Heart left ventricle (tissue), 16 donors: ENCODE measurements at regions not wholly inside any gene's neighbourhood (a gene's known extent, or its start where the extent isn't known, plus 50 kb on each side); places are given as distances from the start of the nearest gene placed in this dataset.

ENCODE experiments used
- ATAC-seq, 4 donors: fragments of 200-7000 bp; cut with Tn5 transposase; one replicate each; pipeline ENCODE4 v1.9.1; 2020 to 2022; ENCODE audit warnings: moderate library complexity in 4 of 4, mild to moderate bottlenecking in 3 of 4, moderate number of reproducible peaks in 1 of 4
- DNase-seq, 5 donors: peaks; one replicate each; pipeline ENCODE4 v3.0.0-alpha.2; 2020
- H3K27ac ChIP-seq, 12 donors: fragments of 200-600 bp; sonication (generic) in 4 of 12; one replicate each; pipeline versions ENCODE4 v1.5.0 to v1.8.0; 2016 to 2022; ENCODE audit warnings: mild to moderate bottlenecking in 2 of 12
- H3K27me3 ChIP-seq, 9 donors: fragments of 200-600 bp; sonication (generic) in 2 of 9; one replicate each; pipeline versions ENCODE4 v1.5.1 to v1.8.0; 2016 to 2022; ENCODE audit warnings: mild to moderate bottlenecking in 3 of 9
- H3K36me3 ChIP-seq, 9 donors: fragments of 200-600 bp; sonication (generic) in 2 of 9; one replicate each; pipeline versions ENCODE4 v1.5.0 to v1.8.0; 2018 to 2022; ENCODE audit warnings: mild to moderate bottlenecking in 2 of 9
- H3K4me1 ChIP-seq, 12 donors: fragments of 200-600 bp; sonication (generic) in 4 of 12; one replicate each; pipeline versions ENCODE4 v1.5.0 to v1.8.0; 2016 to 2022; ENCODE audit warnings: mild to moderate bottlenecking in 3 of 12
- H3K4me3 ChIP-seq, 12 donors: fragments of 200-600 bp; sonication (generic) in 4 of 12; one replicate each; pipeline versions ENCODE4 v1.5.0 to v1.8.0; 2017 to 2022; ENCODE audit warnings: mild to moderate bottlenecking in 9 of 12, moderate library complexity in 4 of 12
- H3K9me3 ChIP-seq, 12 donors: fragments of 200-600 bp; sonication (generic) in 4 of 12; one replicate each; pipeline versions ENCODE4 v1.5.0 to v1.8.0; 2016 to 2022; ENCODE audit warnings: mild to moderate bottlenecking in 1 of 12
- POLR2A ChIP-seq, 2 donors: fragments of 450-650 bp; IDR thresholded peaks; one replicate each; pipeline ENCODE4 v1.6.1; 2017; ENCODE audit warnings: antibody characterized with exemption in 2 of 2, mild to moderate bottlenecking in 2 of 2, moderate library complexity in 2 of 2
- WGBS, 4 donors: extraction: QIAGEN DNeasy Blood & Tissue Kit in 2 of 4; methylation state at CpG; one replicate each; pipeline versions ENCODE4 v1.1.5 to v1.1.7; 2013 to 2018; 5-methylcytosine and 5-hydroxymethylcytosine counted together
- intact Hi-C, 10 donors: fragments of 100-400 bp; cut with DNase I; formaldehyde crosslinking; loops; one replicate each; pipeline versions ENCODE4 v1.11.1 to v1.14.2; 2022
- TF ChIP-seq, protein P1 (sequence below), 12 donors: fragments of 200-600 bp; sonication (generic) in 4 of 12; IDR thresholded peaks; one replicate each; pipeline versions ENCODE4 v1.5.0 to v1.8.0; 2018 to 2022; ENCODE audit warnings: antibody characterized with exemption in 12 of 12, mild to moderate bottlenecking in 5 of 12
- donor health status: ischemic (EF 13 %, LVEDD 7.1; RV severe dilation, severe dysfunction).
- donor health status: healthy with polysubstance abuse.
- donor health status: DM: no; HTN: yes; CAD: no.
- donor health status: DM: no; HTN: no; CAD: no.
- donor health status: ischemic (EF 25% LVEDD 6.9; RV normal size, moderate dysfunction).
- donor health status: ischemic (EF 25% LVEDD 5.7; RV mildly dilated, moderate dysfunction).
- donor health status: healthy.
- donor health status: DM: yes; HTN: yes; CAD: no.
- donor health status: ischemic (EF 35%, LVEDD 5.7; RV mildly dilated, moderate dysfunction).
- donor health status: nonischemic (EF 11% LVEDD 7.7; RV severe dilation, severe dysfunction).
- donor health status: DM: yes; HTN: yes; CAD: no.
- donor health status: PGD.
- donor health status: ischemic (EF 29% LVEDD 5.4; RV normal size, mild dysfunction).
- donor health status: nonischemic (EF 23%, LVEDD 6.1; RV moderate dilation, normal function).

DNA sequence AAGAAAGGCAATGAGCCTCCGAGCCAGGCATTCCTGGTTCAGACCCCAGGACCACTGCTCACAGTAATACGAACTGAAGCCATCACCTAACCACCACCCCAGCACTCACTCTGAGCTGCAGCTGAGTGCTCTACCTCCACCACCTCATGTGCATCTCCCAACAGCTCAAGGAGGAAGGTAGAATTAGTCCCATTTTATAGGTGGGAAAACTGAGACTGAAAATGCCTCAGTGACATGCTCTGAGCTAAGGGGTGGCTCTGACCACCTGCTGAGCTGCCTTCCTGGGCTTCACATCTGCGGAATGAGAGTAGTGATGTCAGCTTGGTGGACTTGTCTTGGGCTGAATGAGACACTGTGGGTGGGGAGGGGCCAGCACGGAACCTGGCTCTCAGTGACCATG lies 159.7 kb upstream of the UNC5B start:
- intact Hi-C loops: no loop called here
- DNase-seq (no peak), ATAC-seq (no peak)
- no peaks in the 10 kb centered on the region for H3K36me3 ChIP-seq
- peaks cover 0 to 6% (median 0%) of the 10 kb centered on the region in 12 donors for H3K4me1 ChIP-seq
- WGBS, 4 donors: 85 to 93% (median 91%) methylated on average over 3 to 4 of the region's 4 CpGs
- H3K4me3 ChIP-seq: no peak overlapping the region
- TF ChIP-seq, protein P1, sequence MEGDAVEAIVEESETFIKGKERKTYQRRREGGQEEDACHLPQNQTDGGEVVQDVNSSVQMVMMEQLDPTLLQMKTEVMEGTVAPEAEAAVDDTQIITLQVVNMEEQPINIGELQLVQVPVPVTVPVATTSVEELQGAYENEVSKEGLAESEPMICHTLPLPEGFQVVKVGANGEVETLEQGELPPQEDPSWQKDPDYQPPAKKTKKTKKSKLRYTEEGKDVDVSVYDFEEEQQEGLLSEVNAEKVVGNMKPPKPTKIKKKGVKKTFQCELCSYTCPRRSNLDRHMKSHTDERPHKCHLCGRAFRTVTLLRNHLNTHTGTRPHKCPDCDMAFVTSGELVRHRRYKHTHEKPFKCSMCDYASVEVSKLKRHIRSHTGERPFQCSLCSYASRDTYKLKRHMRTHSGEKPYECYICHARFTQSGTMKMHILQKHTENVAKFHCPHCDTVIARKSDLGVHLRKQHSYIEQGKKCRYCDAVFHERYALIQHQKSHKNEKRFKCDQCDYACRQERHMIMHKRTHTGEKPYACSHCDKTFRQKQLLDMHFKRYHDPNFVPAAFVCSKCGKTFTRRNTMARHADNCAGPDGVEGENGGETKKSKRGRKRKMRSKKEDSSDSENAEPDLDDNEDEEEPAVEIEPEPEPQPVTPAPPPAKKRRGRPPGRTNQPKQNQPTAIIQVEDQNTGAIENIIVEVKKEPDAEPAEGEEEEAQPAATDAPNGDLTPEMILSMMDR (IDR thresholded peaks at IDR 0.05): no peak
- no peak for TF ChIP-seq POLR2A (IDR thresholded peaks at IDR 0.05)
- peaks cover 0 to 4% (median 0%) of the 10 kb centered on the region in 12 donors for H3K9me3 ChIP-seq
- H3K27ac ChIP-seq: no peak overlapping the region
- H3K27me3 ChIP-seq: no peaks in the 10 kb centered on the region

DNA sequence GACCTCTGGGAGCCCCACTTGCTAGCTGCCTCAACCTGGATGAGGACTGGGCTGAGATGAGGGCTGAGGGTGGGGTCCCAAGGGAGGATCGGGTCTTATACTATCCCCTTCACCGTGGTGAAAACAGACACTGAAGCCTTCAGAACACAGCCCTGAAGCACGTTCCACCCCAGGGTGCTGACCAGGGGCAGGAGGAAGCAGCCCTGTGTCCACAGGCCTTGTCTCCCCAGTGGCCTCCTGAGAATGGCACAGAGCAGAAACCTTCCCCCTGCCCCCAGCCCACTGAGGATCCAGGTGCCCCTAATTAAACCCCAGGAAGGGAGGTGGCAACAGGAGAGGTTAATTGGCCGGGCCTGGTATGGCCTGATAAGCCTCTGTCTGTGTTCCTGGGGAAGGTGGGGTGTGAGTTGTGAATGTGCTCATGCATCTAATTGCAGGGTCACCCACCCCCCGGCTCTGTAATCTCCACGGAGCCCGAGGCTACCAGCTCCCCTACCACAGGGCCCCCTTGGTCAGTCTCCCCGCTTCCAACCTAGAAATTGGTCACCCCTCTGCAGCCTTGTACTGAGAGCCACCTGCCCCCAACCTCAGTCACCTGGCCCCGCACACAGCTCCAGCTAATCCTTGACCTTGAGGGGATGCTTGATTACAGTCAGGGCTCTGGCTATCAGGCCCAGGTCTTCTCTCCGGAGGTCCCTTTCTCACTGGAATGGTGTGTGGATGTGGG lies 159.0 kb upstream of the UNC5B start:
- Histone ChIP-seq H3K4me1 (peaks cover 0 to 6% (median 0%) of the 10 kb centered on the region in 12 donors), H3K27me3 (no peaks in the 10 kb centered on the region), H3K4me3 (no peak overlapping the region), H3K27ac (no peak overlapping the region), H3K9me3 (peaks cover 0 to 4% (median 0%) of the 10 kb centered on the region in 12 donors), H3K36me3 (no peaks in the 10 kb centered on the region)
- peak in 2 of 5 donors; percentile 1 to 6 for DNase-seq
- intact Hi-C loops: no loop called here
- TF ChIP-seq, protein P1 (IDR thresholded peaks at IDR 0.05): no peak
- no peak for TF ChIP-seq POLR2A (IDR thresholded peaks at IDR 0.05)
- ATAC-seq: no peak
- 69 to 78% (median 70%) methylated on average over 9 to 10 of the region's 10 CpGs for WGBS, 4 donors

DNA sequence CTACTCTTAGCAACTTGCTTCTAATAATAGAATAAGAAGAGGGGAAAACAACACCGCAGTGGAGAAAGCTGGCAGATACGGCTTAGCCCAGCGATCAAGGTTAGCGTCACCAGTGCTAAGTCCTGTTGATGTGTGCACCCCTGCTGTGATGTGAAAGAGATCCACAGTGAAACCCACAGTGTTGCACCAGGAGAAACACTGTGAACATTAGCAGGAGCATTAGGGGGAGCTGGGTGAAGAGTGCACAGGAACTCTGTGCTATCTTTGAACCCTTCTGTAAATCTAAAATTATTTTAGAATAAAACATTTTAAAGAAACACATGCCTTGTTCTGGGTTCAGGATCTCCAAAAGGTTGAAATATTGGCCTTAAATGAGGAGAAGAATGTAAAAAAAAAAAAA lies 154.1 kb upstream of the UNC5B start:
- Histone ChIP-seq H3K4me3 (no peak overlapping the region), H3K27ac (no peak overlapping the region), H3K4me1 (peaks cover 0 to 16% (median 0%) of the 10 kb centered on the region in 12 donors), H3K36me3 (no peaks in the 10 kb centered on the region), H3K27me3 (no peaks in the 10 kb centered on the region), H3K9me3 (peaks cover 0 to 4% (median 0%) of the 10 kb centered on the region in 12 donors)
- TF ChIP-seq POLR2A (IDR thresholded peaks at IDR 0.05): no peak
- TF ChIP-seq, protein P1 (IDR thresholded peaks at IDR 0.05): no peak
- intact Hi-C loops: no loop called here
- no peak for DNase-seq
- 40 to 68% (median 59%) methylated on average over 4 of the region's 4 CpGs for WGBS, 4 donors
- peak in 1 of 4 donors; percentile 26 for ATAC-seq

DNA sequence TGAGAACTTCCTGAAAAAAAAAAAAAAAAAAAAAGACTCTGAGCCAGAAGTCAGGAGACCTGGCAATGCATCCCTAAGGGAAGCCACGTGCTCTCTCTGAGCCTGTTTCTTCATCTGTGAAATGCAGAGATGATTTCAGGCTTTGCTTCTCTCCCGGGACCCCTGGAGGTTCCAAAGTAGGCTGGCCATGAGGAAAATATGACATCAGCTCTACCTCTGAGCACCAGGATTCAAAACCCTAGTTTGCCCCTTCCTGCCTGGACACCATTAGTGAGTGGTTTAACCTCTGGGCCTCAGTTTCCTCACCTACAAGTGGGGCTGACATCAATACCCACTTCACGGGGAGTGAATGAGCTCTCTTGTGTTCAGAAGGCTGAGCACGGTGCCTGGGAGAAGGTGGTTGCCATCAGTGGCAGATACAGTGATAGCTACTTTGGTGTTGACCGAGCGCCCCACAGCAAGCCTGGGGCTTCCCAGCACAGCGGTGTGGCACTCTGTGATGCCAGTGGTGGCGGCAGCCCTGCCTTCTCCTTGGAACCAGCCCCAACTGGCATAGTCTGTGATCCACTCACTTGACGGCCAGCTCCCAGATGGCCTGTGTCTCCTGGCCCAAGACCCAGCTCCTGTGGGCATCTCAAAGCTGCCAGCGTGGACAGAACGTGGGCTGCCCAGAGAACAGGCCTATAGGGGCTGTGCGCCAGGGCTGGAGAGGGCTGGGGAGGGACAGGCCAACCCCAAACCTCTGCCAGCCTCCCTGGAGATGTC lies 153.1 kb upstream of the UNC5B start:
- no peak overlapping the region for H3K27ac ChIP-seq
- H3K9me3 ChIP-seq: peaks cover 0 to 4% (median 0%) of the 10 kb centered on the region in 12 donors
- no peak overlapping the region for H3K4me3 ChIP-seq
- intact Hi-C loops: no loop called here
- no peak for TF ChIP-seq POLR2A (IDR thresholded peaks at IDR 0.05)
- TF ChIP-seq, protein P1 (IDR thresholded peaks at IDR 0.05): no peak
- no peaks in the 10 kb centered on the region for H3K36me3 ChIP-seq
- DNase-seq: peak in 1 of 5 donors; percentile 49
- 61 to 77% (median 62%) methylated on average over 5 to 12 of the region's 12 CpGs for WGBS, 4 donors
- H3K27me3 ChIP-seq: no peaks in the 10 kb centered on the region
- peaks cover 0 to 23% (median 3%) of the 10 kb centered on the region in 12 donors for H3K4me1 ChIP-seq
- peak; percentile 21 to 55 (median 44) for ATAC-seq
